Activated CD8-positive, alpha-beta memory T cell treated with anti-CD3 and anti-CD28 coated beads, Interleukin-2, amount 10 ng/mL, durations not matched to agents 7 days and 5 days (primary cell): ENCODE measurements at regions not wholly inside any gene's neighbourhood (a gene's known extent, or its start where the extent isn't known, plus 50 kb on each side); places are given as distances from the start of the nearest gene placed in this dataset.

Source experiments
- ATAC-seq: fragments of 150-1000 bp; cut with Tn5 transposase; one replicate; pipeline ENCODE4 v1.10.0; 2021; ENCODE audit warnings: moderate library complexity
- CTCF ChIA-PET: fragments of 350-600 bp; sonication (Branson Sonifier 250); formaldehyde crosslinking; loops from one replicate; lab custom pipeline; 2021; ENCODE audit warnings: antibody characterized with exemption; lab: Charles Lee
- DNase-seq: peaks from one replicate; pipeline ENCODE4 v3.0.0-alpha.2; 2020
- H3K27ac Mint-ChIP-seq: one replicate; pipeline ENCODE4 v1.8.0; 2021; ENCODE audit warnings: mild to moderate bottlenecking, mixed read lengths
- H3K27me3 Mint-ChIP-seq: one replicate; pipeline ENCODE4 v1.8.0; 2021; ENCODE audit warnings: mixed read lengths
- H3K36me3 Mint-ChIP-seq: one replicate; pipeline ENCODE4 v1.8.0; 2021; ENCODE audit warnings: mild to moderate bottlenecking, mixed read lengths
- H3K4me1 Mint-ChIP-seq: one replicate; pipeline ENCODE4 v1.8.0; 2021; ENCODE audit warnings: mixed read lengths
- H3K4me3 Mint-ChIP-seq: one replicate; pipeline ENCODE4 v1.8.0; 2021; ENCODE audit warnings: mild to moderate bottlenecking, moderate library complexity, mixed read lengths
- H3K9me3 Mint-ChIP-seq: one replicate; pipeline ENCODE4 v1.8.0; 2022; ENCODE audit warnings: low read depth, mixed read lengths

DNA sequence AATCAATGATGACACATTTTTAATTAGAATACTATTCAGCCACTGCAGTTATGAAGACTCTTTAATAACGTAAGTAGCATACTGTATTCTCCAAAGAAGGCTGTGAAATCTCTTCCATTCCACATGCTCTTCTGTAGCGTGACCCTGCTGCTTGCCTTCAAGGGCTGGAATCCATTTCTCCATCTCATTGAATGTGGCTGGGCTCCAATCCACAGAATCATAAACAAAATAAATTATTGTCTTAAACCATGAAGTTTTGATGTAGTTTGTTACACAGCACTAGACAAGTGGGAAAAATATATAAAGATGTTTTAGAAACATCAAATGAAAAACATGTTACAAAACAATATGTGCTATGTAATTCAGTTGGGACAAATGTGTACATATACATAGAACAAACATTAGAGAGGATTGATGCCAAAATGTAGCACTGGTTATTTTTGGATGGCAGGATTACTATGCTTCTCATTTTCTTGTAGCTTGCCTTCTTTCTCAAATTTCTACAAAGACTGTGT is 410.8 kb upstream of the PODXL start:
- ATAC-seq (no peak), DNase-seq (no peak)
- CTCF ChIA-PET, result no interaction called here
- Mint-ChIP-seq H3K4me1 (no peaks in the 10 kb centered on the region), H3K36me3 (no peaks in the 10 kb centered on the region), H3K27ac (no peak overlapping the region), H3K9me3 (no peaks in the 10 kb centered on the region), H3K27me3 (peaks cover 12% of the 10 kb centered on the region), H3K4me3 (no peak overlapping the region)

- Mint-ChIP-seq H3K9me3 (no peaks in the 10 kb centered on the region), H3K27ac (no peak overlapping the region), H3K4me1 (no peaks in the 10 kb centered on the region), H3K4me3 (no peak overlapping the region), H3K27me3 (peaks cover 10% of the 10 kb centered on the region), H3K36me3 (no peaks in the 10 kb centered on the region)
- ATAC-seq (no peak), DNase-seq (no peak)
- CTCF ChIA-PET, result interaction anchor here (2.0 kb wide), 1 partner anchor 19 kb away, joined by 4 read pairs; no protein-coding TSS in a partner anchor
These were observed 407.8 kb upstream of the PODXL start for GRCh38 chr7:131964203-131964602.

- ATAC-seq (no peak), DNase-seq (no peak)
- H3K36me3 Mint-ChIP-seq, result no peaks in the 10 kb centered on the region
- CTCF ChIA-PET, result no interaction called here
- peaks cover 3% of the 10 kb centered on the region for H3K27me3 Mint-ChIP-seq
- H3K27ac Mint-ChIP-seq, result no peak overlapping the region
- no peaks in the 10 kb centered on the region for H3K9me3 Mint-ChIP-seq
- no peaks in the 10 kb centered on the region for H3K4me1 Mint-ChIP-seq
- no peak overlapping the region for H3K4me3 Mint-ChIP-seq
These were observed 404.7 kb upstream of the PODXL start for GRCh38 chr7:131961054-131961680.

- DNase-seq (no peak), ATAC-seq (no peak)
- Mint-ChIP-seq H3K27me3 (no peaks in the 10 kb centered on the region), H3K4me3 (no peak overlapping the region), H3K27ac (no peak overlapping the region), H3K36me3 (no peaks in the 10 kb centered on the region), H3K9me3 (no peaks in the 10 kb centered on the region), H3K4me1 (no peaks in the 10 kb centered on the region)
- CTCF ChIA-PET, result no interaction called here
These were observed 402.8 kb upstream of the PODXL start for GRCh38 chr7:131959106-131959812.

DNA sequence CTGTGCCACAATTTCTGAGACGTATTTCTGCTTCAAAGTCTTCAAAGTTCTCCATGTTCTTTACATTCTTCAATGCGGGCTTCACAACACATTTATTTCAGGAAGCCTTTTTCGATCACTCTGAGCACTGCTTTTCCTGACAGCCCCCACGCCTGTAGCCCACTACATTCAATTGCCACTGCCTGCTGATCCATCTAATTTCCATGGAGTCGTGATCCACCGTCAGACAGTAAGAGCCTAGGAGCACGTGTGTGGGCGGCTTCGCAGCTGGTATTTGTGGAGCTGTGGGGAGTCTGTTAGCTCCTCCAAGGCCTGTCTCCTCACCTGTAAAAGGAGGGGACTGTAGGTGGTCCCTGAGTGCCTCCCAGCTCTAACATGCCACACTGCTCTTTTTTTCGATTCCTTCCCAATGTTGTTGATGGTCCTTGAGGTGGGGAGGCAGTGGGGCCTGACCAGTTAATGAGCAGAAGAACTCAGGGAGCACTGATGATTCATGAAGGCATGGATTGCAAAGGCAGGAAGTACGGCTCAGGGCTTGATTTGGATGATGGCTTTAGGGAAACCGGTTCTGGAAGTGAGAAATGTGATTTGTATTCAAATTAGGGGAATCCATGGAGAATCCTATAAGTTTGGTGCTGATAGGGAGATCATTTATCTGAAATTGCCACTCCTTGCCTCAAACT is 401.1 kb upstream of the PODXL start:
- Mint-ChIP-seq H3K27ac (no peak overlapping the region), H3K4me3 (no peak overlapping the region), H3K27me3 (no peaks in the 10 kb centered on the region), H3K9me3 (no peaks in the 10 kb centered on the region), H3K36me3 (no peaks in the 10 kb centered on the region), H3K4me1 (no peaks in the 10 kb centered on the region)
- CTCF ChIA-PET, result no interaction called here
- no peak for DNase-seq
- no peak for ATAC-seq

DNA sequence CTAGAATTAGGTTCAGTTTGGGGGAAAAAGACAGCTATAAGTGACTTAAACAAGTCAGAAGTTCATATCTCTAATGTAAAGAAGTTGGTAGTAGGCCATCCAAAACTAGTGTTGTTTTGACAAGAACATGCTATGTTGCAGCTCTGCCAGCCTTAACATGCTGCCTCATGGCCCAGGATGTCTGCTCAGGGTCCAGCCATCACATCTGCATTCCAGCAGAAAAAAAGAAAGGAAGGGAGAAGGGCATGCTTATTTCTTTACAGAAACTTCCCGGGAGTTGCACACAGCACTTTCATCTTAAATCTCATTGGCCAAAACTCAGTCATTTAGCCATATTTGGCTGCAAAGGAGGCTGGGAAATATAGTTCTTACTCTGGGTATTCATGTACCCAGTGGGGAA is 400.4 kb upstream of the PODXL start:
- H3K4me1 Mint-ChIP-seq, result no peaks in the 10 kb centered on the region
- CTCF ChIA-PET, result no interaction called here
- H3K36me3 Mint-ChIP-seq, result no peaks in the 10 kb centered on the region
- ATAC-seq (no peak), DNase-seq (no peak)
- no peaks in the 10 kb centered on the region for H3K9me3 Mint-ChIP-seq
- H3K4me3 Mint-ChIP-seq, result no peak overlapping the region
- no peaks in the 10 kb centered on the region for H3K27me3 Mint-ChIP-seq
- H3K27ac Mint-ChIP-seq, result no peak overlapping the region

- ATAC-seq, result no peak
- DNase-seq, result no peak
- Mint-ChIP-seq H3K36me3 (no peaks in the 10 kb centered on the region), H3K4me1 (no peaks in the 10 kb centered on the region), H3K4me3 (no peak overlapping the region), H3K27me3 (no peaks in the 10 kb centered on the region), H3K27ac (no peak overlapping the region), H3K9me3 (no peaks in the 10 kb centered on the region)
- CTCF ChIA-PET, result interaction anchor here (1.4 kb wide), 1 partner anchor 10 kb away, joined by 6 read pairs; no protein-coding TSS in a partner anchor
These were observed 399.3 kb upstream of the PODXL start for GRCh38 chr7:131955679-131956078.

DNA sequence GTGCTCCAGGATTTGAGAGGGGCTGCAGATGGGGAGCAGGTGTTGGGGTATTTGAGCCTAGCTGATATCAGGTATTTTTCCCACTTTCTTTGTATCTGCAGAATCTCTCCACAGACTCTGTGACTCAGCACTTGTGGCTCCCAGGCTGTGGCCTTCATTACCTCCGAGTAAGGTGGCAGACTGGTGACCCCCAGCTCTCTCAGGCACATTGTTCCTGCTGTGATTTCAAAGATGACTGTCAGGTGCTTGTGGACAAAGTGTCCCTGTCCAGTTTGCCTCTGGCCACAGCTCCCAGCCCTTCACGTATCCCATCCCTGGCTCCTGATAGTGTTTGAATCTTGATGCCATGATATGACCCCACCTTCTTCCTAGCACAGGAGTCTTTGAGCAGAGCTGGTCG is 396.8 kb upstream of the PODXL start:
- no peak for ATAC-seq
- DNase-seq, result no peak
- no peak overlapping the region for H3K4me3 Mint-ChIP-seq
- no peak overlapping the region for H3K27ac Mint-ChIP-seq
- CTCF ChIA-PET, result no interaction called here
- no peaks in the 10 kb centered on the region for H3K4me1 Mint-ChIP-seq
- no peaks in the 10 kb centered on the region for H3K27me3 Mint-ChIP-seq
- H3K9me3 Mint-ChIP-seq, result no peaks in the 10 kb centered on the region
- no peaks in the 10 kb centered on the region for H3K36me3 Mint-ChIP-seq

DNA sequence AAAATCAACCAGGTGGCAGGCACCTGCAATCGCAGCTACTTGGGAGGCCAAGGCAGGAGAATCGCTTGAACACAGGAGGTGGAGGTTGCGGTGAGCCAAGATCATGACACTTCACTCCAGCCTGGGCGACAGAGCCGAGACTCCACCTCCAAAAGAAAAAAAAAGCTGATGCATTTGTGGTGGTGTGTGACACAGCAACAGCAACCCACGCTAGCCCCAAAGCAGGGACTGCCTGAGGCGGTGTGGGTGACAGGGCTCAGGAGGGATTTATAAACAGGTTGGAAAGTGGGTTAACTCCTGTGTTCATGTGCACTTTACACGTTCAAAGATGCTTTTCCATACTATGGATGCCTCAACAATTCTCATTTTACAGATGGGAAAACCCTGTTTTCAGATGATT is 395.9 kb upstream of the PODXL start:
- H3K9me3 Mint-ChIP-seq, result no peaks in the 10 kb centered on the region
- ATAC-seq (no peak), DNase-seq (no peak)
- H3K4me3 Mint-ChIP-seq, result no peak overlapping the region
- no peaks in the 10 kb centered on the region for H3K4me1 Mint-ChIP-seq
- no peak overlapping the region for H3K27ac Mint-ChIP-seq
- no peaks in the 10 kb centered on the region for H3K36me3 Mint-ChIP-seq
- CTCF ChIA-PET, result no interaction called here
- H3K27me3 Mint-ChIP-seq, result no peaks in the 10 kb centered on the region

- no peak for DNase-seq
- CTCF ChIA-PET, result no interaction called here
- no peaks in the 10 kb centered on the region for H3K36me3 Mint-ChIP-seq
- no peak overlapping the region for H3K27ac Mint-ChIP-seq
- H3K4me3 Mint-ChIP-seq, result no peak overlapping the region
- no peak for ATAC-seq
- no peaks in the 10 kb centered on the region for H3K4me1 Mint-ChIP-seq
- H3K27me3 Mint-ChIP-seq, result peaks cover 5% of the 10 kb centered on the region
- no peaks in the 10 kb centered on the region for H3K9me3 Mint-ChIP-seq
These were observed 394.3 kb upstream of the PODXL start for GRCh38 chr7:131950758-131951157.

GRCh38 chr7:131949659-131950058 is 393.2 kb upstream of the PODXL start:
- no peaks in the 10 kb centered on the region for H3K9me3 Mint-ChIP-seq
- ATAC-seq (no peak), DNase-seq (no peak)
- H3K27me3 Mint-ChIP-seq, result peaks cover 5% of the 10 kb centered on the region
- H3K4me3 Mint-ChIP-seq, result no peak overlapping the region
- H3K4me1 Mint-ChIP-seq, result no peaks in the 10 kb centered on the region
- no peaks in the 10 kb centered on the region for H3K36me3 Mint-ChIP-seq
- CTCF ChIA-PET, result no interaction called here
- H3K27ac Mint-ChIP-seq, result no peak overlapping the region

- ATAC-seq (no peak), DNase-seq (no peak)
- CTCF ChIA-PET, result no interaction called here
- Mint-ChIP-seq H3K36me3 (no peaks in the 10 kb centered on the region), H3K27ac (no peak overlapping the region), H3K4me1 (no peaks in the 10 kb centered on the region), H3K9me3 (no peaks in the 10 kb centered on the region), H3K27me3 (peaks cover 11% of the 10 kb centered on the region), H3K4me3 (no peak overlapping the region)
These were observed 392.1 kb upstream of the PODXL start for GRCh38 chr7:131948434-131949053.

- no peaks in the 10 kb centered on the region for H3K36me3 Mint-ChIP-seq
- CTCF ChIA-PET, result no interaction called here
- no peak overlapping the region for H3K27ac Mint-ChIP-seq
- no peak for DNase-seq
- no peak overlapping the region for H3K4me3 Mint-ChIP-seq
- ATAC-seq, result no peak
- peaks cover 11% of the 10 kb centered on the region for H3K27me3 Mint-ChIP-seq
- no peaks in the 10 kb centered on the region for H3K4me1 Mint-ChIP-seq
- no peaks in the 10 kb centered on the region for H3K9me3 Mint-ChIP-seq
These were observed 391.2 kb upstream of the PODXL start for GRCh38 chr7:131947661-131948060.
